ENCODE measurements at regions not wholly inside any gene's neighbourhood (a gene's known extent, or its start where the extent isn't known, plus 50 kb on each side); places are given as distances from the start of the nearest gene placed in this dataset.

- TF ChIP-seq TSHZ2 (CRISPR knock-in tag; IDR thresholded peaks at IDR 0.05) (no peak), POU6F1 (CRISPR knock-in tag; IDR thresholded peaks at IDR 0.05; ENCODE audit: borderline replicate concordance, low read depth) (no peak), ZC3H10 (CRISPR knock-in tag; IDR thresholded peaks at IDR 0.05) (no peak), ISL1 (CRISPR knock-in tag; IDR thresholded peaks at IDR 0.05) (no peak), PPARA (CRISPR knock-in tag; IDR thresholded peaks at IDR 0.05; ENCODE audit: borderline replicate concordance) (no peak), RARB (CRISPR knock-in tag; IDR thresholded peaks at IDR 0.05) (no peak), ARNTL (CRISPR knock-in tag; IDR thresholded peaks at IDR 0.05; ENCODE audit: borderline replicate concordance, low read depth) (no peak), TCF4 (CRISPR knock-in tag; IDR thresholded peaks at IDR 0.05; ENCODE audit: borderline replicate concordance) (no peak), SNAI2 (CRISPR knock-in tag; IDR thresholded peaks at IDR 0.05) (no peak), ZNF8 (CRISPR knock-in tag; IDR thresholded peaks at IDR 0.05) (no peak), ZFP3 (CRISPR knock-in tag; IDR thresholded peaks at IDR 0.05) (no peak), ESRRG (CRISPR knock-in tag; IDR thresholded peaks at IDR 0.05) (no peak), BACH2 (CRISPR knock-in tag; IDR thresholded peaks at IDR 0.05; ENCODE audit: borderline replicate concordance) (no peak), ZNF565 (CRISPR knock-in tag; conservative IDR thresholded peaks at IDR 0.05; ENCODE audit: low read depth) (no peak)
- TF ChIP-seq, protein P1, sequence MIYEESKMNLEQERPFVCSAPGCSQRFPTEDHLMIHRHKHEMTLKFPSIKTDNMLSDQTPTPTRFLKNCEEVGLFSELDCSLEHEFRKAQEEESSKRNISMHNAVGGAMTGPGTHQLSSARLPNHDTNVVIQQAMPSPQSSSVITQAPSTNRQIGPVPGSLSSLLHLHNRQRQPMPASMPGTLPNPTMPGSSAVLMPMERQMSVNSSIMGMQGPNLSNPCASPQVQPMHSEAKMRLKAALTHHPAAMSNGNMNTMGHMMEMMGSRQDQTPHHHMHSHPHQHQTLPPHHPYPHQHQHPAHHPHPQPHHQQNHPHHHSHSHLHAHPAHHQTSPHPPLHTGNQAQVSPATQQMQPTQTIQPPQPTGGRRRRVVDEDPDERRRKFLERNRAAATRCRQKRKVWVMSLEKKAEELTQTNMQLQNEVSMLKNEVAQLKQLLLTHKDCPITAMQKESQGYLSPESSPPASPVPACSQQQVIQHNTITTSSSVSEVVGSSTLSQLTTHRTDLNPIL (CRISPR knock-in tag; IDR thresholded peaks at IDR 0.05; ENCODE audit: low read depth), result no peak
- TF ChIP-seq, protein P2, sequence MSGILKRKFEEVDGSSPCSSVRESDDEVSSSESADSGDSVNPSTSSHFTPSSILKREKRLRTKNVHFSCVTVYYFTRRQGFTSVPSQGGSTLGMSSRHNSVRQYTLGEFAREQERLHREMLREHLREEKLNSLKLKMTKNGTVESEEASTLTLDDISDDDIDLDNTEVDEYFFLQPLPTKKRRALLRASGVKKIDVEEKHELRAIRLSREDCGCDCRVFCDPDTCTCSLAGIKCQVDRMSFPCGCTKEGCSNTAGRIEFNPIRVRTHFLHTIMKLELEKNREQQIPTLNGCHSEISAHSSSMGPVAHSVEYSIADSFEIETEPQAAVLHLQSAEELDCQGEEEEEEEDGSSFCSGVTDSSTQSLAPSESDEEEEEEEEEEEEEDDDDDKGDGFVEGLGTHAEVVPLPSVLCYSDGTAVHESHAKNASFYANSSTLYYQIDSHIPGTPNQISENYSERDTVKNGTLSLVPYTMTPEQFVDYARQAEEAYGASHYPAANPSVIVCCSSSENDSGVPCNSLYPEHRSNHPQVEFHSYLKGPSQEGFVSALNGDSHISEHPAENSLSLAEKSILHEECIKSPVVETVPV (CRISPR knock-in tag; IDR thresholded peaks at IDR 0.05), result no peak
- ATAC-seq, result no peak
Observed at GRCh38 chr1:191886977-191887376, 271.3 kb upstream of the RGS18 start.

DNA sequence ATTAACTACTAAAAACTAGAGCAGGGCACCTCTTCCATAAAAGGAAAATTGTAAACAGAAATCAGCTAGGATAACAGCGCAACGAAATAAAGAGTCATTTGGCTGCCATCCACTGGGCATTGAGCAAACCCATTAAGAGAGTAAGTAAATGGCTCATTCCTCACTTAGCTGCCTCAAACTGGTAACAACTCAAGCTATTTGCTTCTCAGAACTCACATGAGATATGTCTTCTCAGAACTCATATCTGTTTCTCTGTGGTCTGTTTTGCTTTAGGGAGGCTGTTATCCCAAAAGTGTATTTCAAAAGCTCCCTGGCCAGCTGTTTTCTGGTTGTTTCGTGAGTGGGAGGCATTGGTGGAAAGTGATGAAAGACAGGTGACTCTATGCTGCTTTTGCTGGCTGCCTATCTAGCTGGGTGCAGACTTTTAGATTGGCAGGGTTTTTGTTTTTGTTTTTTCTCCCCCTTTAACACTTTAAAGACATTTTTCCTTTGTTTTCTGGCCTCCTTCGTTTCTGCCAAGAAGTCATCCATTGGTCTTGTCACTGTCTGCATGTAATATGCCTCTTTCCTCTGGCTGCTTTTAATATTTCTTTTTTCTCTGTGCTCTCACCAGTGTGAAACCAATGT is 269.2 kb upstream of the RGS18 start:
- no peak for TF ChIP-seq ZNF70 (CRISPR knock-in tag; IDR thresholded peaks at IDR 0.05)
- TF ChIP-seq ESRRG (CRISPR knock-in tag; IDR thresholded peaks at IDR 0.05), result no peak
- no peak for TF ChIP-seq ISL1 (CRISPR knock-in tag; IDR thresholded peaks at IDR 0.05)
- no peak for TF ChIP-seq ZFP30 (CRISPR knock-in tag; IDR thresholded peaks at IDR 0.05)
- no peak for TF ChIP-seq TCF4 (CRISPR knock-in tag; IDR thresholded peaks at IDR 0.05; ENCODE audit: borderline replicate concordance)
- TF ChIP-seq, protein P1 (CRISPR knock-in tag; IDR thresholded peaks at IDR 0.05; ENCODE audit: low read depth), result no peak
- TF ChIP-seq ZNF8 (CRISPR knock-in tag; IDR thresholded peaks at IDR 0.05), result no peak
- TF ChIP-seq ZFP3 (CRISPR knock-in tag; IDR thresholded peaks at IDR 0.05), result no peak
- TF ChIP-seq SNAI2 (CRISPR knock-in tag; IDR thresholded peaks at IDR 0.05), result no peak
- TF ChIP-seq RARB (CRISPR knock-in tag; IDR thresholded peaks at IDR 0.05), result no peak
- no peak for TF ChIP-seq TOX (CRISPR knock-in tag; IDR thresholded peaks at IDR 0.05; ENCODE audit: borderline replicate concordance)
- TF ChIP-seq PPARA (CRISPR knock-in tag; IDR thresholded peaks at IDR 0.05; ENCODE audit: borderline replicate concordance), result no peak
- TF ChIP-seq ZC3H10 (CRISPR knock-in tag; IDR thresholded peaks at IDR 0.05), result no peak
- ATAC-seq, result no peak

DNA sequence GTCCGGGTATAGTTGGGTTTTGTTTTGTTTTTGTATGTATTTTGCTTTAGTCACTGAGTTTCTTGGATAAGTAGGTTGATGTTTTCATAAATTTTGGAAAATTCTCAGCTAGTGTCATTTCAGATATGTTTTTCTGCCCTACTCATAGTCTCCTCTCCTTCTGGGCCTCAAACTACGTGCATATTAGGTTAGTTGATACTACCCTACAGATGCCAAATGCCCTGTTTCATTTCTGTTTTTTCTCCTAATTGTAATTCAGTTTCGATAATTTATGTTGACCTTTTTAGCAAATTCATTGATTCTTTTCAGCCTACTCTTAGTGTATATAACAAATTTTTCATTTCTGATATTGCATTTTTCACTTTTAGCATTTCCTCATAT is 268.6 kb upstream of the RGS18 start:
- no peak for TF ChIP-seq PATZ1 (CRISPR knock-in tag; IDR thresholded peaks at IDR 0.05; ENCODE audit: borderline replicate concordance)
- TF ChIP-seq, protein P1 (CRISPR knock-in tag; IDR thresholded peaks at IDR 0.05; ENCODE audit: low read depth), result no peak
- TF ChIP-seq PPARA (CRISPR knock-in tag; IDR thresholded peaks at IDR 0.05; ENCODE audit: borderline replicate concordance), result no peak
- TF ChIP-seq ARNTL (CRISPR knock-in tag; IDR thresholded peaks at IDR 0.05; ENCODE audit: borderline replicate concordance, low read depth), result no peak
- TF ChIP-seq BACH2 (CRISPR knock-in tag; IDR thresholded peaks at IDR 0.05; ENCODE audit: borderline replicate concordance), result no peak
- no peak for ATAC-seq

All from SK-N-SH treated with all-trans-retinoic acid at 6 μM for 48 hours (cell line).